Tibial nerve (tissue), 4 donors: ENCODE measurements at regions not wholly inside any gene's neighbourhood (a gene's known extent, or its start where the extent isn't known, plus 50 kb on each side); places are given as distances from the start of the nearest gene placed in this dataset.

Source experiments
- EP300 ChIP-seq, 2 donors: sonication (generic); formaldehyde crosslinking; IDR thresholded peaks; one replicate each; pipeline ENCODE4 v1.6.1; 2017; ENCODE audit warnings: antibody characterized with exemption in 2 of 2, mild to moderate bottlenecking in 1 of 2
- POLR2A ChIP-seq, 2 donors: fragments of 450-650 bp; IDR thresholded peaks; one replicate each; pipeline ENCODE4 v1.6.1; 2017; ENCODE audit warnings: antibody characterized with exemption in 2 of 2, mild to moderate bottlenecking in 2 of 2, moderate library complexity in 2 of 2
- TF ChIP-seq, protein P1 (sequence below), 5 experiments: fragments of 200-600 bp in 3 of 5; fragments of 450-650 bp in 2 of 5; sonication (generic) in 3 of 5; IDR thresholded peaks; one replicate each; pipeline ENCODE4 v1.5.1; 2016 to 2019; ENCODE audit warnings: antibody characterized with exemption in 5 of 5, mild to moderate bottlenecking in 3 of 5, moderate library complexity in 2 of 5

DNA sequence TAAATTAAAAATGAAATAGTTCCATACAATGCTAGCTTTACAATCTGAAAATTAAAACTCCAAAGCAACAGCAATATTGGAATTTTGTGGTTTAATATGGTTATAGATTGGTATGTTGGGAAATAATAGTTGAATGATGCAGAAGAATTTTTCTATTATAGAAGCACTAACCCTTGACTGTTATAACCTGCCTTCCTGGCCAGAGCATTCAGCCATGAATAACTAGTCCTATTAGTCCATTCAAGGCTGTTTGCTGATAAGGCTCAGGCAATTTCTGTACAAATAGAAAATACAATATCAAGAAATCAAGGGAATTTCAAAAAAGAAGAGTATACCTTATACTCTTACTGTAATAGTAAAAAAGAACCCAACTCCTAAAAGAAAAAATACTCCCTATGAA lies 101.6 kb upstream of the SP4 start:
- TF ChIP-seq, protein P1, sequence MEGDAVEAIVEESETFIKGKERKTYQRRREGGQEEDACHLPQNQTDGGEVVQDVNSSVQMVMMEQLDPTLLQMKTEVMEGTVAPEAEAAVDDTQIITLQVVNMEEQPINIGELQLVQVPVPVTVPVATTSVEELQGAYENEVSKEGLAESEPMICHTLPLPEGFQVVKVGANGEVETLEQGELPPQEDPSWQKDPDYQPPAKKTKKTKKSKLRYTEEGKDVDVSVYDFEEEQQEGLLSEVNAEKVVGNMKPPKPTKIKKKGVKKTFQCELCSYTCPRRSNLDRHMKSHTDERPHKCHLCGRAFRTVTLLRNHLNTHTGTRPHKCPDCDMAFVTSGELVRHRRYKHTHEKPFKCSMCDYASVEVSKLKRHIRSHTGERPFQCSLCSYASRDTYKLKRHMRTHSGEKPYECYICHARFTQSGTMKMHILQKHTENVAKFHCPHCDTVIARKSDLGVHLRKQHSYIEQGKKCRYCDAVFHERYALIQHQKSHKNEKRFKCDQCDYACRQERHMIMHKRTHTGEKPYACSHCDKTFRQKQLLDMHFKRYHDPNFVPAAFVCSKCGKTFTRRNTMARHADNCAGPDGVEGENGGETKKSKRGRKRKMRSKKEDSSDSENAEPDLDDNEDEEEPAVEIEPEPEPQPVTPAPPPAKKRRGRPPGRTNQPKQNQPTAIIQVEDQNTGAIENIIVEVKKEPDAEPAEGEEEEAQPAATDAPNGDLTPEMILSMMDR (IDR thresholded peaks at IDR 0.05): no peak
- TF ChIP-seq POLR2A (IDR thresholded peaks at IDR 0.05) (no peak), EP300 (IDR thresholded peaks at IDR 0.05) (no peak)
